ENCODE measurements at regions not wholly inside any gene's neighbourhood (a gene's known extent, or its start where the extent isn't known, plus 50 kb on each side); places are given as distances from the start of the nearest gene placed in this dataset.
"Not testable (repeated sequence)": the region's sequence is repeated elsewhere in the genome, so short reads cannot be mapped to it uniquely, and the experiment has no call there.

DNA sequence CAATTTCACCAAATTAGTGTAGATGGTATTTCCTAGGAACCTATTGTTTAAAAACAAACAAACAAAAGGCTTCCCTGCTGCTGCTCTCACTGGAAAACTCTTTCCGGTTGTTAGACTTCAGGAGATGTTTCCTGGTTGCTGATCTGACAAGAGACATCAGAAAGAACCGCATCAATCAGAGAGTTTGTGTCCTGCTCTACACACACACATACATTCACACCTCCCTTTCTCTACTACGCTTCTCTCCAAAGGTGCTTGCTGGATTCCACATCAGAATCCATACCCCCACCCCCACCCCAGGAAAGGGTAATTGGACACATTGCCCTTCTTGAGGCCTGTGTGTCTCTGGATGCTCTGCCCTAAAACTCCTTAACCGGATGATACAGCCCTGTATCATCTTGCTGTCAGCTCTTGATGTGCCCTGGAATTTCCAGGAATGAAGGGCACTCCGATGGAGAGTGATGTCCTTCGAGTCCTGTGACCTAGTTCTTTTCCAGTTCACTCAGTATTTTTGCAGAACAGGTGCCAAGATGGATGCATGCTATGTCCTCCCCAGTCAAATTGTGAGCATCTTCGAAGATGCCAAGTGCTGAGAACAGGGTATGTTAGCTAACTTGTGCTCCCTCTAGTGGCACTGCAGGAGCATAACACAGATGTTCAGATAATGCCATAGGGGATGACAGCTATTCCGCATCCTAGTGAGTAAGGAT lies 113.7 kb upstream of the SLC35F3 start:
- peak; percentile 84 for DNase-seq

DNA sequence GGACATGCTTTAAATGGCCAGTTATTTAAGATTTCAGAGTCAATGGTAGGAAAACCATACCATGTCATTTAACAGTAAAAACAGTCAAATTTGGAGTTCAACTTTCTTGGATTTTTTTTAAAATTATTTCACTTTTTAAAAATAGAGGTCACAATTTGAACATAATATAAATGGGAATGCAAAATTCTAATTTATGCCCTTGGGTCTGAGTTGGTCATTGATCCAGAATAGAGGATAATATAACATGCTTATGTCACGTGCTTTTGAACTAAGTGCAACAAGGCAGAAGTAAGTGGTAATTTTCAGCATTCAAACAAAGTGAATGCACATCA lies 113.1 kb upstream of the SLC35F3 start:
- no peak for DNase-seq

DNA sequence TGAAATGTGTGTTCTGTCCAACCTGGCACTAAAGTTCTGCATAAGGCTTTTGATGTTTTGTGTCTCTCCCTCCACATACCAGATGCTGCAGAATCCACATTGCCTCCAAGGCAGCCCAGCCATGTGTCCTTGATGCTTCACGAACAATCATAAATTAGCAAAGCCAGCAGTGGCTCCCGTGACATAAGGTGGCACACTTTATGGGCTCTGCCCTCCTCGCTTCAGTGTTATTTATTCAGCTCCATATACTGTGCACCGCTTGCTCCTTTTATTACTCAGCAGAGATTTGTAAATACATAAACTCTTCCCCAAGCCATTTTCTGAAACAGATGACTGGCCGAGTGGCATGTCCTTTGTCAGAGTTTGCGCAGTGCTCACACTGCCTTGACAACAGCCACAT lies 112.8 kb upstream of the SLC35F3 start:
- DNase-seq, result peak; percentile 57

DNA sequence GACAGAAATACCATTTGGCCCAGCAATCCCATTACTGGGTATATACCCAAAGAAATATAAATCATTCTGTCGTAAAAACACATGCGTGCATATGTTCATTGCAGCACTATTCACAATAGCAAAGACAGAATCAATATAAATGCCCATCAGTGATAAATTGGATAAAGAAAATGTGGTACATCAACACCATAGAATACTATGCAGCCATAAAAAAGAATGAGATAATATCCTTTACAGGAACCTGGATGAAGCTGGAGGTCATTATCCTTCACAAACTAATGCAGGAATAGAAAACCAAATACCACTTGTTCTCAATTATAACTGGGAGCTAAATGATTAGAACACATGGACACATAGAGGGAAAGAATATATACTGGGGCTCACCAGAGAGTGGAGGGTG lies 109.6 kb upstream of the SLC35F3 start:
- no peak for DNase-seq

DNA sequence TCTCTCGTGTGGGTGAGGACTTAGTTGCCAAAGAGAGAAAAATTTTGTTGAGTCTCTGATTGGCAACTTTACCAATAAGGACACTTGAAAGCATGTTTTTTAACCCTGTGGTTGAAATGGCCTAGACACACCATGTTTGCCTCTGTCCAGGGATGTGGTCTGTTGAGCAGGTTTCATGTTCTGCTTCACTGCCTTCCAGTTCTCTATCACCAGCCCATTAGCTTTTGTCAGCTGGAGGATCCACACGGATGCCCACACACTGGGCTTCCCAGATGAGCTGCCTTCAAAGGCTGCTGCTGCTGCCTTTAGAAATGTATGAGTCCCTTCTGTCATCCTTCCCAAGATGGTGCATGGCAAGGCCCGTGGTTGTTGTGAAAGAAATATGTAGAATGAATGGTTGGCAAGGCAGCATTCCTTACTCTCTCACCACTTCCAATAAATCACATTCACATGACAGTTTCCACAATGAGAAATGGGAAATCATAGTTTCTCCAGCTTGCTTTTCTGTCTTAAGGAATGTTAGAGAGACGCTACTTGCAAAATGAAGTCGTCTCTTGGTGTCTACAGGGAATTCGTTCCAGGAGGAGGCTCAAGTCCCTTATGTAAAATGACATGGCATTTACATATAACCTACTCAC lies 108.2 kb upstream of the SLC35F3 start:
- DNase-seq, result no peak

DNA sequence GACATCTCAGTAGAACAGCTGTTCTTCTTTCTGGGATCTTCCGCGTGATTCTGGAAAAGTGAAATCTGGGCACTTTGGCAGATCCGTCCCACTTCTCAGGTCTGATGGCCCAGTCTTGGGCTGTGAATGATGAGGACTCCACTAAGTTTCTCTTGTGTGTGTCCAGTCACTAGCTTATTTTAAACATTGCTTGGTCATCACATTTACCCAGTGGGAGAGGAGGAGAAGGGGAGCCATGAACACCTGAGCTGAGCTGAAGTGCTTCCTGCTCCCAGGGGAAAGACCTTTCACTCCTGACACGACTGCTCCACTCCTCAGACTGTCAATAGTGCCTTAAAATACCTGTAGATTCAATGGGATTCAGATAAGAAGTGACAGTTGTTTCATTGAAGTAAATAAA lies 101.9 kb upstream of the SLC35F3 start:
- DNase-seq, result no peak

DNA sequence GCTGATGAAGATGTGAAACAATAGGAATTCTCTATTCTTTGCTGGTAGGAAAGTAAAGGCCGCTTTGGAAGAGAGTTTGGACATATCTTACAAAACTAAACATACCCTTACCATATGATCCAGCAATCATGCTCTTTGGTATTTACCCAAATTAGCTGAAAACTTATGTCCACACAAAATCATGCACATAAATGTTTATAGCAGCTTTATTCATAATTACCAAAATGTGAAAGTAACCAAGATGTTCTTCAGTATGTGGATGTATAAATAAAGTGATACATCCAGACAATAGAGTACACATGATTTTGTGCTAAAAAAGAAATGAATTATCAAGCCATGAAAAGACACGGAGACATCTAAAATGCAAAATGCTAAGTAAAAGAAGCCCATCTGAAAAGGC lies 98.7 kb upstream of the SLC35F3 start:
- DNase-seq, result no peak

DNA sequence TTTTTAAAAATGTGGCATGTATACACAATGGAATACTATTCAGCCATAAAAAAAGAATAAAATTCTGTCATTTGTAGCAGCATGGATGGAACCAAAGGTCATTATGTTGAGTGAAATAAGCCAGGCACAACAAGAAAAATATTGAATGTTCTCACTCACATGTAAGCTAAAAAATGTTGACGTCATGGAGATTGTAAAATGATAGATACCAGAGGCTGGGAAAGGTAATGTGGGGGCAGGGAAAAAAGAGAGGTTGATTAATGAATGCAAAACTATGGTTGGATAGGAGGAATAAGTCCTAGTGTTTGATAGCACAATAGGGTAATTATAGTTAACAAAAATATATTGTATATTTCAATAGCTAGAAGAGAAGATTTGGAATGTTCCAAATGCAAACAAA lies 89.1 kb upstream of the SLC35F3 start:
- DNase-seq, result no peak

DNA sequence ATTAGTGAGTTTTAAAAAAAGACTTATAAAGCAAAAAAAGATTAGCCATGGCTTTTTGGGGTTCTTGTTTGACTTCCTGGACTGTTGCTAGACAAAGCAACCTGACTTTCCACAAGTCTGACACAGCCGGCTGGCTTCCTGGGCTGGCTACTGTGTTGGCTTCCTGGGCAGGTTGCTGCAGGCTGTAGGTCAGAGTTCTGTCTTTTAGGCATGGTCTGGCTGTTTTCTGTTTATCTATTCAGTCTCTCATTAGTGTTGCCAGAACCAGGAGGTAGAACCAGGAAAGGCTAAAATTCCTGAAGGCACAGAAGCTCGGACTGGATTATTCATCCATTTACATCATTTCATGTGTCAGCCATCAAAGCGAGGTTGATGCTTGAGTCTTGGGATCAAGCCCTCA lies 88.6 kb upstream of the SLC35F3 start:
- no peak for DNase-seq

DNA sequence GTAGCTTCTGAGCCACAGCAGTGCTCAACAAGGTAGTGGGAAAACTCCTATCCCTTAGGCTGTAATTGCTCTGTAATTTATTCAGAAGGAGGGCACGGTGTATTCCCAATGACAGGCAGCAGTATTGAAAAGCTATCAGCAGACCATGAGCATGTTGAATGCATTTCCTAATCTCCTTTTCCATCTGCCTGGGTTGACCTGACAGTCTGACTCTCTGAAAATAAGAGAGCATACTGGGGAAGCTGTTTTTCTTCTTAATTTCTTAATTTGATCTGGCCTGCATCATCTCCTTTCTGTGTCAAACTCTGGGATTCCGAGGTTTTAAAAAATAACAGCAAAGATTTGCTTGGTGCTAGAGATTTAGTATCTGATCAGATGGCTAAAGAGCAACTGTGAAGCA lies 88.1 kb upstream of the SLC35F3 start:
- DNase-seq, result no peak

DNA sequence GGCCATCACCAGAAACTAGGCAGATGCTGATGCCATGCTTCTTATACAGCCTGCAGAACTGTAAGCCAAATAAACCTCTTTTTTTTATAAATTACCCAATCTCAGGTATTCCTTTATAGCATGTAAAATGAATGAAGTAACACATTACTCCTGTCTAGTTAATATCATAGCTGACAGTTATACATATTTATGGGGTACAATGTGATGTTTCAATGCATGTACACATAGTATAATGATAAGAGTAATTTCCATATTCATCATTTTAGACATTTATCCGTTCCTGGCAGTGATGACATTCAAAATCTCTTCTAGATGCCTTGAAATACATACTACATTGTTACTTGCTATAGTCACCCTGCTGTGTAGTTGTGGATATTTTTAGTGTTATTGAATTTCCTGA lies 85.4 kb upstream of the SLC35F3 start:
- DNase-seq, result no peak

DNA sequence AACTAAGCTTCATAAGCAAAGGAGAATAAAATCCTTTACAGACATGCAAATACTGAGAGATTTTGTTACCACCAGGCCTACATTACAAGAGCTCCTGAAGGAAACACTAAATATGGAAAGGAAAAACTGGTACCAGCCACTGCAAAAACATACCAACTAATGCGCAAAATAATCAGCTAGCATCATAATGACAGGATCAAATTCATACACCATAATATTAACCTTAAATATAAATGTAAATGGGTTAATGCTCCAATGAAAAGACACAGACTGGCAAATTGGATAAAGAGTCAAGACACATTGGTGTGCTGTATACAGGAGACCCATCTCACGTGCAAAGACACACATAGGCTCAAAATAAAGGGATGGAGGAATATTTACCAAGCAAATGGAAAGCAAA lies 80.3 kb upstream of the SLC35F3 start:
- not testable (repeated sequence) for DNase-seq

DNA sequence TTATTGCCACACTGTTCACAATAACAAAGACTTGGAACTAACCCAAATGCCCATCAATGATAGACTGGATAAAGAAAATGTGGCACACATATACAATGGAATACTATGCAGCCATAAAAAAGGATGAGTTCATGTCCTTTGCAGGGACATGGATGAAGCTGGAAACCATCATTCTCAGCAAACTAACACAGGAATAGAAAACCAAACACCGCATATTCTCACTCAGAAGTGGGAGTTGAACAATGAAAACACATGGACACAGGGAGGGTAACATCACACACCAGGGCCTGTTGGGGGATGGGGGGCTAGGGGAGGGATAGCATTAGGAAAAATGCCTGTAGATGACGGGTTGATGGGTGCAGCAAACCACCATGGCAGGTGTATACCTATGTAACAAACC lies 76.5 kb upstream of the SLC35F3 start:
- DNase-seq, result not testable (repeated sequence)

DNA sequence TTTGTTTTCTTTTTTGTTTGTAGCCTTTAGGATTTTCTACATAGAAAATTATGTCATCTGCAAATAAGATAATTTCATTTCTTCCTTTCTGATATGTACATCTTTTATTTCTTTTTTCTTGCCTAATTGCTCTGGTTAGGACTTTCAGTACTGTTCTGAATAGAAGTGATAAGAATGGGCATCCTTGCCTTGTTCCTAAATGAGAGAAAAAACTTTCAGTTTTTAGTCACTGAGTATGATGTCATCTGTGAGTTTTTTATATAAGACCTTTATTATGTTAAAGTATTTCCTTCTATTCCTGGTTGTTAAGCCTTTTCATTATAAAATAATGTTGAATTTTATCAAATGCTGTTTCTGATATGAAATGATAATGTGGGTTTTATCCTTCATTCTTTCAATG lies 76.0 kb upstream of the SLC35F3 start:
- no peak for DNase-seq

DNA sequence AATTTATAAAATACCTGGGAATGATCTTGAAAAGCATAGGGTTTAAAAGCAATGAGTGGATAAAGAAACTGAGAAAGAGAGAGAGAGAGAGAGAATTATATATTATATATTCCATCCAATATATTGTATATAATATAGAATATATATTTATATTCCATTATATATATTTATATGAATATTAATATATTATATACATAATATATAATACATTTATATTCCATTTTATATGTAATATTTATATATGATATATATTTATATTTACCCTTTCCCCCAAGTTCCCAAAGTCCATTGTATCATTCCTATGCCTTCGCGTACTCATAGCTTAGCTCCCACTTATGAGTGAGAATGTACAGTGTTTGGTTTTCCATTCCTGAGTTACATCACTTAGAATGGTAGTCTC lies 69.9 kb upstream of the SLC35F3 start:
- DNase-seq, result no peak

DNA sequence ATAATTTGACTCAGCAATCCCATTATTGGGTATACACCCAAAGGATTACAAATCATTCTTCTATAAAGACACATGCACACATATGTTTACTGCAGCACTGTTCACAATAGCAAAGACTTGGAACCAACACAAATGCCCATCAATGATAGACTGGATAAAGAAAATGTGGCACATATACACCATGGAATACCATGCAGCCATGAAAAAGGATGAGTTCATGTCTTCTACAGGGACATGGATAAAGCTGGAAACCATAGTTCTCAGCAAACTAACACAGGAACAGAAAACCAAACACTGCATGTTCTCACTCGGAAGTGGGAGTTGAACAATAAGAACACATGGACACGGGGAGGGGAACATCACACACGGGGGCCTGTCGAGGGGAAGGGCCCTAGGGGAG lies 66.3 kb upstream of the SLC35F3 start:
- DNase-seq, result not testable (repeated sequence)

DNA sequence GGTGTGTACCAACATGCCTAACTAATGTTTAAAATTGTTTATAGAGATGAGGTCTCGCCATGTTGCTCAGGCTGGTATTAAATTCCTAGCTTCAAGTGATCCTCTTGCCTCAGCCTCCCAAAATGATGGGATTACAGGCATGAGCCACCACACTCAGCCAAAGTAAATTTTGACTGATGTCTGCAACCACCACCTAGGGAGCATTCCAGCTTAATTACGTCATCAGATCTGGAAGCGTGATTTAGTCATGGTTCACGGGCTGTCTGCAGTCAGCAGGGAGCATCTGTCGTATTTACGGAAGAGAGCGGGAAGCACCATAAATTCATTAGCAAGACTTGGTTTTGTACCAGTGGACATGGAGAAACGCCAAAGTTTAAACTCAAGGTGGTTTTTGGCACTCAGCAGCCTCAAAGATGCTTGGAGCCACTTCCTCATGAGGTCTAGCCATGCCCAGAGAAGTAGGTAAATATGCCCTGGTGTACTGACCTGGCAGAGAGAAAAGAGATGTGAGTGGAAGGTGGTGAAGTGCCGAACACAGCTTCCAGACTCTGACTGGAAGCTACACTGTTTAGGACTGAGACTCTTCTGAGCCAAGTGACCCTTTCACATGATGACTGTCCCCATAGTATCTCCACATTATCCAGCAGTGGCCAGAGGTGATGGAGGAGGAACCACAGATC lies 60.8 kb upstream of the SLC35F3 start:
- peak; percentile 84 for DNase-seq

DNA sequence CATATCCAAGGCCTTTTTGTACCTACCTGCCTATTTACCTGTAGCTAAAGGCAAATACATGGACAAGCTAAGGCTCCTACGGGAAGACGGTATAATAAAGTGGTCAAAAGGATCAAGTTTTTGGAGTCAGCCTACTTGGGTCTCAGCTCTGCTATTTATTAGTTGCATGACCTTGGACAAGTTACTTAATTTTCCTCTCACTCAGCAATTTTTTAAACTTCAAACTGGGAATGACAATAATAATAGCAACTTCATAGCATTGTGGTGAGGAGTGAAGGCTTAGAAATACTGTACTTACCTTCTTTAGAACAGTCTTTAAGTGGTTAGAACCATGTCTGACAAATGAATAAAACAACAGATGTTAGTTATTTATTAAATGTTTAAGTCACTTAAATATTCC lies 60.2 kb upstream of the SLC35F3 start:
- no peak for DNase-seq

DNA sequence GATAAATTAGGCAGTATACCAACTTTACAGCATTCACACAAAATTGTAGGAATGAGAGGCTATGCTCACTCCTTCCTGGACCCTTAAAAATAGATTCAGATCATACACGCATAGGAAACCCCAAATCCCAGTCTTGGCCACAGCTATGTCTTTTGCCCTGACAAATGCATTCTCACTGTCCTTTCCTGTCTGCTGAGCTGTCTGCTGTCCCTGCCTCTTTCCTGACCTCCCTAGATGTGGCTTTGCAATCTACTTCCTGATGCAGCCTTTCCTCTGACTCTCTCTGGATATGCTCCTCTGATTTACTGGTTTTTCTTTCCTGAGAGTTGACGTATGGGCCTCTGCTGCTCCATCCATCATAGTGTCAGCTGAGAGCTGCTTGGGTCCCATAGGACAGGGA lies 59.8 kb upstream of the SLC35F3 start:
- DNase-seq, result no peak
